ENCODE measurements at regions not wholly inside any gene's neighbourhood (a gene's known extent, or its start where the extent isn't known, plus 50 kb on each side); places are given as distances from the start of the nearest gene placed in this dataset.
A peak's percentile ranks its signal among the peaks of the same experiment; 100 is the strongest.

DNA sequence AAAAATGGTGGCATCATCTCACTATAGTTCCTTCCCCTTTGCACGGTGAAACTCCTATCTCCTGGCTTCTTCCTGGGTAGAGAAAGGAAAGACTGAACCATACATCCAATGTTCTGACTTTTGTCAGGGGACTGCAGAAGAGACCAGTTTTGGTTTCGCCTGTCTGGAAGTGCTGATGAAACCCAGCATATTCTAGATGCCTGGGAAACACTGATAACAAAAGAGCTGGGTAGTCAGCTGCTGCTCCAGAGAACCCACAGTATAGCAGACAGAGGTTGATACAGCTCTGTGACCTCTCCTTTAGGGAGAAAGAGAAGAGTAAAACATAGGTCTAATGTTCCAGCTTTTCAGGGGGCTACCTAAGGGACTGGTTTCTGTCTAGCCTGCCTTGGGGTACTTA lies 695.3 kb downstream of the DIAPH3 start:
- H3K27me3 ChIP-seq (ENCODE audit: control insufficient read depth, insufficient read depth, low read length) = no peaks in the 10 kb centered on the region
- WGBS (ENCODE audit: insufficient coverage, insufficient read length) = no CpG with 5 or more reads among the region's 2 CpGs
- no peak for DNase-seq (ENCODE audit: low read depth, low spot score)
- H3K4me3 ChIP-seq (ENCODE audit: low read length) = no peak overlapping the region
- no peaks in the 10 kb centered on the region for H3K36me3 ChIP-seq (ENCODE audit: control insufficient read depth, insufficient read depth, low read length)
- no peaks in the 10 kb centered on the region for H3K9me3 ChIP-seq (ENCODE audit: control insufficient read depth, insufficient read depth, low read length)
- no peak overlapping the region for H3K27ac ChIP-seq (ENCODE audit: low read length)
- H3K4me1 ChIP-seq (ENCODE audit: control insufficient read depth, insufficient read depth, low read length) = no peaks in the 10 kb centered on the region

DNA sequence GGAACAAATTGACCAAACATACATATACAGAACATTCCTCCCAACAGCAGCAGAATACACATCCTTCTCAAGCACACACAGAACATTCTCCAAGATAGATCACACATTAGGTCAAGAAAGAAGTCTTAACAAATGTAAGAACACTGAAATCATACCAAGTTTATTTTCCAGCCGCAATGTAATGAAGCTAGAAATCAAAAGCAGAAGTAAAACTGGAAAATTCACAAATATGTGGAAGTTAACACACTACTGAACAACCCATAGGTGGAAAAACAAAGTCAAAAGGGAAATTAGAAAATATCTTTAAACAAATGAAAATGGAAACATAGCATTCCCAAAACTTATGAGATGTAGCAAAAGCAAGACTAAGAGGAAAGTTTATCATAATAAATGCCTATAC lies 692.6 kb downstream of the DIAPH3 start:
- H3K4me1 ChIP-seq (ENCODE audit: control insufficient read depth, insufficient read depth, low read length) = no peaks in the 10 kb centered on the region
- no peaks in the 10 kb centered on the region for H3K36me3 ChIP-seq (ENCODE audit: control insufficient read depth, insufficient read depth, low read length)
- no CpG with 5 or more reads among the region's 1 CpG for WGBS (ENCODE audit: insufficient coverage, insufficient read length)
- H3K4me3 ChIP-seq (ENCODE audit: low read length) = no peak overlapping the region
- no peaks in the 10 kb centered on the region for H3K9me3 ChIP-seq (ENCODE audit: control insufficient read depth, insufficient read depth, low read length)
- H3K27me3 ChIP-seq (ENCODE audit: control insufficient read depth, insufficient read depth, low read length) = no peaks in the 10 kb centered on the region
- no peak for DNase-seq (ENCODE audit: low read depth, low spot score)
- no peak overlapping the region for H3K27ac ChIP-seq (ENCODE audit: low read length)

DNA sequence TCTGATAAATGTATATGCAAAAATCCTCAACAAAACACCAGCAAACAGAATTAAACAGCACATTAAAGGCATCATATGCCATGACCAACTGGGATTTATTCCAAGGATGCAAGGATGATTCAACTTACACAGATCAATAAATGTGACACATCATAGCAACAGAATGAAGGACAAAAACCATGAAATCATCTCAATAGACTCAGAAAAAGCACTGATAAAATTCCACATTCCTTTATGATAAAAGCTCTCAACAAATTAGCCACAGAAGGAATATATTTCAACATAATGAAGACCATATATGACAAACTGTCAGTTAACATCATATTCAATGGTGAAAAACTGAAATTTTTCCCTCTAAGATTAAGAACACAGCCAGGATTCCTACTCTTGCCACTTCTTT lies 691.6 kb downstream of the DIAPH3 start:
- Histone ChIP-seq H3K4me1 (ENCODE audit: control insufficient read depth, insufficient read depth, low read length) (no peaks in the 10 kb centered on the region), H3K27me3 (ENCODE audit: control insufficient read depth, insufficient read depth, low read length) (no peaks in the 10 kb centered on the region), H3K36me3 (ENCODE audit: control insufficient read depth, insufficient read depth, low read length) (no peaks in the 10 kb centered on the region), H3K9me3 (ENCODE audit: control insufficient read depth, insufficient read depth, low read length) (no peaks in the 10 kb centered on the region), H3K27ac (ENCODE audit: low read length) (no peak overlapping the region), H3K4me3 (ENCODE audit: low read length) (no peak overlapping the region)
- DNase-seq (ENCODE audit: low read depth, low spot score) = no peak

DNA sequence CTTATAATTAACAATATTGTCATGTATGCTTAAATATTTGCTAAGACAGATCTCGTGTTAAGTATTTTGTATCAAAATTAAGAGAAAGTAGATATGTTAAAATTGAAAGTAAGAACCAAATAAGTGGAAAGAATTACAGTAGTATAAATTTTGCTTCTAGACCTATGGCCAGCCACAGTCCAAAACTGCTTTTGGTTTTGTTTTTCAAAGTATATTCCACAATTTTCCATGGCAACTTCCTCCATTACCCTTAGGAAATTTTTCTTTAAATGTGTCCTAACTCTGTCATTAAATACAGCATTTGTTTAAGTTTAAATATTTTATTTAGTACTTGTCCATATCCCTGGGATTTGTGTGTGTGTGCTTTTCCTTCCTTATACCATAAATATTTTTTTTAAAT lies 689.0 kb downstream of the DIAPH3 start:
- 100% methylated on average over 1 of the region's 1 CpG for WGBS (ENCODE audit: insufficient coverage, insufficient read length)
- Histone ChIP-seq H3K4me1 (ENCODE audit: control insufficient read depth, insufficient read depth, low read length) (peaks cover 3% of the 10 kb centered on the region; the same call in 1 of the 2 replicates), H3K4me3 (ENCODE audit: low read length) (no peak overlapping the region), H3K9me3 (ENCODE audit: control insufficient read depth, insufficient read depth, low read length) (no peaks in the 10 kb centered on the region), H3K36me3 (ENCODE audit: control insufficient read depth, insufficient read depth, low read length) (no peaks in the 10 kb centered on the region), H3K27ac (ENCODE audit: low read length) (no peak overlapping the region), H3K27me3 (ENCODE audit: control insufficient read depth, insufficient read depth, low read length) (no peaks in the 10 kb centered on the region)
- no peak for DNase-seq (ENCODE audit: low read depth, low spot score)

DNA sequence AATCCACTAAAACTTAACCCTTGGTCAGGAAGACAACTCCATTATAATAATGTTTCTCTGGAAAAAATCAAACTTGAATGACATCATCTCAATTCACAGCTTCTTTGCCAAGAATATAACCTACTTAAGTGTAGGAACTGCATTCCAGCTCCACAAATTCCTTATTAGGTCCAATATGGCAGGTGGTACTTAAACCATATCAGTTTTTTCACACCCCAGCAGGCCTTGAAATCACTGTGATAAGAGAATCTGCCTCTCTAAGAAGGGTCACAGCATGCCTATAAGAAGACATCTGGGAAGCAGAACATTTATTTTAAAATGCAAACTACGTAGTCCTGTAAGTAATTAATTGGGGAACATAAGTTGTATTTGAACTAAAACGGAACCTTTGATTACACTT lies 687.8 kb downstream of the DIAPH3 start:
- H3K27ac ChIP-seq (ENCODE audit: low read length) = no peak overlapping the region
- H3K9me3 ChIP-seq (ENCODE audit: control insufficient read depth, insufficient read depth, low read length) = no peaks in the 10 kb centered on the region
- DNase-seq (ENCODE audit: low read depth, low spot score) = no peak
- no peaks in the 10 kb centered on the region for H3K27me3 ChIP-seq (ENCODE audit: control insufficient read depth, insufficient read depth, low read length)
- no CpG with 5 or more reads among the region's 2 CpGs for WGBS (ENCODE audit: insufficient coverage, insufficient read length)
- H3K36me3 ChIP-seq (ENCODE audit: control insufficient read depth, insufficient read depth, low read length) = no peaks in the 10 kb centered on the region
- peaks cover 4% of the 10 kb centered on the region; the same call in 1 of the 2 replicates for H3K4me1 ChIP-seq (ENCODE audit: control insufficient read depth, insufficient read depth, low read length)
- H3K4me3 ChIP-seq (ENCODE audit: low read length) = no peak overlapping the region

DNA sequence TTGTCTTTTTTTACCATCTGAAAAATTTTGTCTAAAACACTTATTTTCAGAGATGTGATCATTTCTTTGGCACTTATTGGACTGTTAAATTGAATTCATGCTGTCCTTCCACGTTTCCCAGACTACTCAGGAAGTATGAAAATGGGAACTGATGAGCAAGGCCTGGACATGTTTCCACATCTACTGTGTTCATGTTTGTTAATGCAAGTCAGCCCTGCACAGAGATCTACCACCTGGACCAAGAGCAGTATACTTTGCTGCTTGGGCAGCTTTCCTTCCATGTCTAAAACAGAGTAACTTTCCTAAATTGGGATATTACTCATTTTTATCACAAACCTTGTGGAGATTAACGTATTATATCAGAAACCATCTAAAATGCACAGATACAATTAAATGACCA lies 687.4 kb downstream of the DIAPH3 start:
- no peaks in the 10 kb centered on the region for H3K27me3 ChIP-seq (ENCODE audit: control insufficient read depth, insufficient read depth, low read length)
- no peaks in the 10 kb centered on the region for H3K36me3 ChIP-seq (ENCODE audit: control insufficient read depth, insufficient read depth, low read length)
- no peak overlapping the region for H3K4me3 ChIP-seq (ENCODE audit: low read length)
- H3K9me3 ChIP-seq (ENCODE audit: control insufficient read depth, insufficient read depth, low read length) = no peaks in the 10 kb centered on the region
- H3K27ac ChIP-seq (ENCODE audit: low read length) = no peak overlapping the region
- no CpG with 5 or more reads among the region's 2 CpGs for WGBS (ENCODE audit: insufficient coverage, insufficient read length)
- peaks cover 4% of the 10 kb centered on the region; the same call in 1 of the 2 replicates for H3K4me1 ChIP-seq (ENCODE audit: control insufficient read depth, insufficient read depth, low read length)
- DNase-seq (ENCODE audit: low read depth, low spot score) = no peak

DNA sequence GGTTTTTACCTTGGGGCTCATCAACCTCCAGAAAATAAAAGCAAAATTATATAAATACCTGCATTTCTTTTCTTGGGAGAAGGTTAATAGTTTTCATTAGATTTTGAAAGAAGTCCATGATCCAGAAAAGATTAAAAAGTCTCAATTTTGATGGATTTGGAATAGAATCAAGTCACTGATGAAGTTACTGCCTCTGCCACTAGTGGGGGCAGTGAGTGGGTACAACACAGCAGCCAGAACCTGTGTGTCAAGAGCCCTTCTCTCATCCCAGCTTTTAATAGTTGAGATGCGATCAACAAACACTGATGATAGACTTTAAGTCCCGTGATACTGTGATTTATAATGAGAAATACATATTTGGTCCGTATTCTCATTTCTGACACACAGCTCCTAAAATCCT lies 686.7 kb downstream of the DIAPH3 start:
- no CpG with 5 or more reads among the region's 3 CpGs for WGBS (ENCODE audit: insufficient coverage, insufficient read length)
- Histone ChIP-seq H3K9me3 (ENCODE audit: control insufficient read depth, insufficient read depth, low read length) (no peaks in the 10 kb centered on the region), H3K27ac (ENCODE audit: low read length) (no peak overlapping the region), H3K27me3 (ENCODE audit: control insufficient read depth, insufficient read depth, low read length) (no peaks in the 10 kb centered on the region), H3K36me3 (ENCODE audit: control insufficient read depth, insufficient read depth, low read length) (no peaks in the 10 kb centered on the region), H3K4me3 (ENCODE audit: low read length) (no peak overlapping the region), H3K4me1 (ENCODE audit: control insufficient read depth, insufficient read depth, low read length) (peaks cover 4% of the 10 kb centered on the region; the same call in 1 of the 2 replicates)
- DNase-seq (ENCODE audit: low read depth, low spot score) = no peak

DNA sequence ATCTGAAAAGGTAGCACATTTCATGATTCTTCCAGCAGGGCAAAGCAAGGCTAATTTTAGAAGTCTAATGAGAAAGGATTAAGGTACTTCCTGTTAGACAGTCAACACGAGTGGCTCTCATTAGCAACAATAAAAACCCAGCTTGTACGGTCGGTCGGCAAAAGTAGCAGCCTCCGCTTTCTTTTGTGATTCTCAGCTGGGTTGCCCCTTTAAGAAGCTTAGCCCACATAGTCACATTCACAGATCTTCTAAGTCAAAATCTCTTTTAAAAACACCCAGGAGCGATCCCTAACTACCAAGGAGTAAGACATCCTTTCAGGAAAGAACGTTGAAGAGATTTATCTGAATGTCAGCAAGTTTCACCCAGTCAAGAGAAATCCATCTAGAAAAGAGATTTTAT lies 684.8 kb downstream of the DIAPH3 start:
- peaks cover 6% of the 10 kb centered on the region; the same call in 1 of the 2 replicates for H3K4me1 ChIP-seq (ENCODE audit: control insufficient read depth, insufficient read depth, low read length)
- no CpG with 5 or more reads among the region's 7 CpGs for WGBS (ENCODE audit: insufficient coverage, insufficient read length)
- H3K27ac ChIP-seq (ENCODE audit: low read length) = no peak overlapping the region

DNA sequence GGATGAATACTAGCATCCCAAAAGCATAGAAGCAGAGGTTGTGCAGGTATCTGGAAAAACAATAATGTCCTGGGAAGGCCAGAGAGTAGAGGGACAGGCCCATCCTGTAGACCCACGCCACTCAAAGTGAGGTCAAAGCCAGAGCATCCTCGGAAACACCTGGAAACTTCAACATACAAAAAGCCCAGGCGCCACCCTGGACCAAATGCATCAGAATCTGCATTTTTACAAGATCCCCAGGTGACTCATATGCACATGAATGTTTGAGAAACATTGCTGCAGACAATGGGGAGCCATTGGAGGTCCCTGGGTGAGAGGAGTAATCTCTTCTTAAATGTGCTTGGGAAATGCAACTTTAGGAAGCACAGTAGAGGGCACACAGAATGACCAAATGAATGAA lies 684.1 kb downstream of the DIAPH3 start:
- Histone ChIP-seq H3K27me3 (ENCODE audit: control insufficient read depth, insufficient read depth, low read length) (no peaks in the 10 kb centered on the region), H3K36me3 (ENCODE audit: control insufficient read depth, insufficient read depth, low read length) (no peaks in the 10 kb centered on the region), H3K27ac (ENCODE audit: low read length) (no peak overlapping the region), H3K9me3 (ENCODE audit: control insufficient read depth, insufficient read depth, low read length) (no peaks in the 10 kb centered on the region), H3K4me1 (ENCODE audit: control insufficient read depth, insufficient read depth, low read length) (peaks cover 6% of the 10 kb centered on the region; the same call in 1 of the 2 replicates), H3K4me3 (ENCODE audit: low read length) (no peak overlapping the region)
- DNase-seq (ENCODE audit: low read depth, low spot score) = peak; percentile 60
- WGBS (ENCODE audit: insufficient coverage, insufficient read length) = no CpG with 5 or more reads among the region's 3 CpGs

More for the DNA sequence above, 684.8 kb downstream of the DIAPH3 start:
- Histone ChIP-seq H3K4me3 (ENCODE audit: low read length) (no peak overlapping the region), H3K9me3 (ENCODE audit: control insufficient read depth, insufficient read depth, low read length) (no peaks in the 10 kb centered on the region), H3K27me3 (ENCODE audit: control insufficient read depth, insufficient read depth, low read length) (no peaks in the 10 kb centered on the region), H3K36me3 (ENCODE audit: control insufficient read depth, insufficient read depth, low read length) (no peaks in the 10 kb centered on the region)
- DNase-seq (ENCODE audit: low read depth, low spot score) = no peak

DNA sequence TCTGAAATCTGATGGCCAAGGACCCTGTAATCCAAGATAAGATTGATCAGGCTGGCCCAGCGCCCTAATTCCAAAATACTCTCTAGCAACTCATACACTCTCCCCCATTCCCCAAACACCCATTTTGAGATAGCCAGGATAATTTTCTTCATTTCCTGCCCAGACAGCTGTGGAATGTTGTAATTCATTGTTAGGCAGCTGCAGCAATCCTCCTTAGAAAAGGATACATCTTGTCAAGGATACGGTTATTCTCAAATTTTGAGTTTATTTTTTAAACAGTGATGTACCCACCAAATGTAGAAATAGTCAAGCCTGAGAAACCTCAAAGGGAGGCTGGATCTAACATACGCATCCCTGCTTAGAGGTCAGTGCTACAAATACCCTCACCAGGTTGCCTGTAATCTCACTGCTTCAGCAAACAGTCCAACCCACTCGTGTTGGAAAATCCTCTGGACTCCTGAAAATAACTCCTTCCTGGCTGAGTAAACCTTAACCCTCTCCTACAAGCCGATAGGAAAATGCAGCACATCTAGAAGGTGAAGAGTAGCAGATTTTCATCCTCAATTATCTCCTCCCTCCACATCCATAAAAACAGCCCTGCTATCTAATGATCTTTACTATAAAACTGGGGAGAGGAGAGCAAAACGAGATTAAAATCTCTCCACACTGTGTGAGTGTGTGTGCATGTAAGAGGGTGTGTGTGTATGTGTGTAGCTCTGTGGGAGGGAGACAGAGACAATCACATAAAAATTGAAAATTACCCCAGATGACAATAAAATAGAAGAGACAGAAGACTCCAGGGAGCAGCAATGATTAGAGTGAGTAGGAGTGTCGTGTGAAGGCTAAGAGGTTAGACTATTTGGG lies 683.1 kb downstream of the DIAPH3 start:
- DNase-seq (ENCODE audit: low read depth, low spot score) = no peak
- H3K9me3 ChIP-seq (ENCODE audit: control insufficient read depth, insufficient read depth, low read length) = no peaks in the 10 kb centered on the region
- no peaks in the 10 kb centered on the region for H3K27me3 ChIP-seq (ENCODE audit: control insufficient read depth, insufficient read depth, low read length)
- H3K27ac ChIP-seq (ENCODE audit: low read length) = no peak overlapping the region
- H3K36me3 ChIP-seq (ENCODE audit: control insufficient read depth, insufficient read depth, low read length) = no peaks in the 10 kb centered on the region
- H3K4me1 ChIP-seq (ENCODE audit: control insufficient read depth, insufficient read depth, low read length) = peaks cover 6% of the 10 kb centered on the region; the same call in 1 of the 2 replicates
- no CpG with 5 or more reads among the region's 7 CpGs for WGBS (ENCODE audit: insufficient coverage, insufficient read length)
- H3K4me3 ChIP-seq (ENCODE audit: low read length) = no peak overlapping the region
